ENCODE measurements at regions not wholly inside any gene's neighbourhood (a gene's known extent, or its start where the extent isn't known, plus 50 kb on each side); places are given as distances from the start of the nearest gene placed in this dataset.
"Not testable (repeated sequence)": the region's sequence is repeated elsewhere in the genome, so short reads cannot be mapped to it uniquely, and the experiment has no call there.

DNA sequence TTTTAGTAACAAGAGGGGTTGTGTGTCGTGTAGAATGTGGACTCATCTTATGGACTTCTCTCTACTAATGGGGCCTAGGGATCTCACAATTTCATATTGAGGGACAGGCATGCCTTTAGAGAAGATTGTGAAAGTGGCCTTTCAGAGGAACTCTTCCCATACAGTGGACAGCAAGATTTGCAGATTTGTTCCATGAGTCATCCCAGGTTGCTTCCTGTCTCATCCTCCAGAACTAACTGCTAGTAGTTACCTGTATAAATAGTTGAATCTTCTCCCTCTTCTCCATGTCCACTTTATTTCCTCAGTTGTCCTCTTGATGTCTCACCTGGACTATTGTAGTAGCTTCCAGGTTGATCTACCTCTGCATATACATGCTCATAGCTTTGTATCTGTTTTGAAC, 997.5 kb upstream of the CTNND2 start:
- FAIRE-seq, result no peak

DNA sequence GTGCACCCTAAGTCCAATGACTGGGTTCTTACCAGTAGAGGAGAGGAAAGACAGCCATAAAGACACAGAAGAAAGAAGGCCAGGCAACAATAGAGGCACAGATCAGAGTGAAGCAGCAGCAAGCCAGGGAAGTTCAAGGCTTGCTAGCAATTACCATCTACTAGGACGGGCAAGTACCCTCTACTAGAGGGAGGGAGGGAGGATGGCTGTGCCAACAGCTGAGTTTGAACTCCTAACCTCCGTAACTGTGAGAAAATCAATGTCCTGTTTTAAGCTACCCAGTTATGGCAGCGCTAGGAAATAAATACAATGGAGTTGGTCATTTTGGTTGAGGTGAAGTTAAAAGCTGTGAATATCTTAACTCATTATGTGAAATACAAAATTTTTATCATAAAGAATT, 991.8 kb upstream of the CTNND2 start:
- no peak for DNase-seq (ENCODE audit: low spot score)
- no peak for FAIRE-seq

More for the DNA sequence above, 997.5 kb upstream of the CTNND2 start:
- peak; percentile 12 for DNase-seq (ENCODE audit: low spot score)

DNA sequence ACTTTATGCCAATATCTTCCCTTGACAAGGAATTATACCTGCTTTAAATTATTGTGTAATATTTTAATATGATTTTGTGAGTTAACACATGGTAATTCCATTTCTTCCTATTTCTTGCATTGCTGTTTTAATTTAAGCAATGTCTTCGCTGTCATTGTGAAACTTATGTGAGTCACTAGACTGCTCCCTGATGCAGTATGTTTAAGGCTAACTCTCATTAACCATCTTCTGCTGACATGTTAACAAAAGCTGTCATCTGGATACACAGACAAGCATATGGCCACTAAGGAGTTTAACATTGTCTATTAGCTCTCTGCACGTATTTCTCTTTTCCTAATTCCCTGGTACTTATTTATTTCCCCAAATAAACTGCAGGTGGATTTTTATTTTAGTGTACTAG, 980.8 kb upstream of the CTNND2 start:
- DNase-seq (ENCODE audit: low spot score), result no peak
- no peak for FAIRE-seq

DNA sequence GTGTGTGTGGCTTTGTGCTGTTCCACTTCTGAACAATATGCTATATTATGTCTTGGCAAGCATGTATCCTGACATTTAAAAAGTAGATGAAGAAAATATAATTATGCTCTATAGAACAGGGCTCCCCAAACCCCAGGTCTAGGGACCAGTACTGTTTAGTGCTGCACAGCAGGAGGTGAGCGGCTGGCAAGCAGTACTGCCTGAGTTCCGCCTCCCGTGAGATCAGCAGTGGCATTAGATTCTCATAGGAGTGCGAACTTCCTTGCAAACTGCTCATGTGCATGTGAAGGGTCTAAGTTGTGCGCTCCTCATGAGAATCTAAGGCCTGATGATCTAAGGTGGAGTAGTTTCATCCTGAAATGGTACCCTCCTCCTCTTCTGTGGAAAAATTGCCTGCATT, 979.1 kb upstream of the CTNND2 start:
- DNase-seq (ENCODE audit: low spot score) (no peak), FAIRE-seq (no peak)

DNA sequence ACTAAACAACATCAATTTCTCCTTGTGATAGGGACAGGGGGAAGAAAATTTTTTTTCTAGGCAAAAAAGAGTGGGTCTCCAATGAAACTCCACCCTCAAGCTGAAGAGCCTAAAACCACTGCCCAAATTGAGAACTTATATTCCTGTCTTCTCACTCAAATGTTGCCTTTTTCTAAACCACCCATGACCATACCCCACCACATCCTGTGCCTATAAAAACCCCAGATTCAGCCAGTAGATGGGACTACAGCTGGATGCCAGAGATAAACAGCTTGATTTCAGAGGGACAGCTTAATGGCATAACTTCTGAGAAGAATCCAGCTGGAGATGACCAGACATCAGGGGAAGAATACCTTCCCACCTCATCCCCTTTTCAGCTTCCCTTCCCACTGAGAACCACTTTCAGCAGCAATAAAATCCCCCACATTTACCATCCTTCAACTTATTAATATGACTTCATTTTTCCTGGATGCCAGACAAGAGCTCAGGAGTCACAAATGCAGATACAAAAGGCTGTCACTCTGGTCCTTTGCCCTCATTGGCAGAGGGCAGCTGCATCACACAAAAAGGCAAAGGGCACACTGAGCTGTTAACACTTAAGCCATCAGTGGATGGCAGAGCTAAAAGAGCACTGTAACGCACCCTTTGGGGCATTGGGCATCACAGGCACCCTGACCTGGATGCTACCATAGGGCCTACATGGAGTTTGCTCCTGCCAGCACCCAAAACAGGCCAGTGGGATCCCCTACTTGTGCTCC, 972.5 kb upstream of the CTNND2 start:
- FAIRE-seq, result no peak
- DNase-seq (ENCODE audit: low spot score), result no peak

DNA sequence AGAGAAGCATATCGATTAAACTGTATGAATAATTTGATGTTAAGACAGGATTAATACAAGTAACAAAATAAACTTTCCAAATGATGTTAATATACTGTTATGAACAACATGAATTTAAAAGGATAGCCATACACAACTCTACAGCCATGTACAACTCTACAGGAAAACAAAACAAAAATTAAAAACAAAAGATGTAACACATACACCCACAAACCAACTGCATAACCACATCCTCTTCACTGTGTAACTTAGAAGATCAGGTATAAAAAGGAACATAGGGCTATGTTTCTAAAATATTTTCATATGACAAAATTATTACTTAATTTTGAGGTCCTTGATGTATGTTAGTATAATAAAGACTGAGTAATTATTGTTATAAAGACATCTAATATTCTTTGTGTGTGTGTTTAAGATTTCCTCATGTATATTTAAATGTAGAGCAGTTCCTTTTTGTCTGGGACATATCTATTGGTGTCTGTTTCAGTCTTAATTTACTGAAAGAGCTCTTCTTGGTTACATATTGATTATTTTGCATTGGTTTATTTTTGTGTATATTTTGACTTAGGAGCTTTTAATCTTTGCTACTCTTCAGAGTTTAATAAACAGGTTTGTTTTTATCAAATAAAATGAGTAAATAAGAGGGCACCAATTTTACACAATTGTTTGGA, 966.8 kb upstream of the CTNND2 start:
- FAIRE-seq (no peak), DNase-seq (ENCODE audit: low spot score) (no peak)

DNA sequence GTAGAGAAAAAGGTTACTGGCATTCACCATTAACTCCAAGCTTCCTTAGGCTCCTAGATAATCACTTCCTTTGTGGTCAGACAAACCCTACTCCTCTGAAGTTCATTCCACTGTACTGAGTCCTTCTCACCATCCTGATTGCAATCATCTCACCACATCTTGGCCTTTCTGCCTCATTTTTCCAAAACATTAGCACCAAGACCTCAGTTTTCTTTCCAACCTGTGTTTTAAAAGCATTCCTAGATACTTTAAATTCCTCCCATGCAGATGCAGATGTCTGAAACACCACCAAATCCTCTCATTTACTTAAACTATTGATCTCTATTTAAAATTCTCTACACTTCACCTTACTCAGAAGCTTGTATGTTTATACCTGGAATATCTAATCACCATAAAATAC, 961.3 kb upstream of the CTNND2 start:
- peak; percentile 14 for DNase-seq (ENCODE audit: low spot score)
- FAIRE-seq, result no peak

DNA sequence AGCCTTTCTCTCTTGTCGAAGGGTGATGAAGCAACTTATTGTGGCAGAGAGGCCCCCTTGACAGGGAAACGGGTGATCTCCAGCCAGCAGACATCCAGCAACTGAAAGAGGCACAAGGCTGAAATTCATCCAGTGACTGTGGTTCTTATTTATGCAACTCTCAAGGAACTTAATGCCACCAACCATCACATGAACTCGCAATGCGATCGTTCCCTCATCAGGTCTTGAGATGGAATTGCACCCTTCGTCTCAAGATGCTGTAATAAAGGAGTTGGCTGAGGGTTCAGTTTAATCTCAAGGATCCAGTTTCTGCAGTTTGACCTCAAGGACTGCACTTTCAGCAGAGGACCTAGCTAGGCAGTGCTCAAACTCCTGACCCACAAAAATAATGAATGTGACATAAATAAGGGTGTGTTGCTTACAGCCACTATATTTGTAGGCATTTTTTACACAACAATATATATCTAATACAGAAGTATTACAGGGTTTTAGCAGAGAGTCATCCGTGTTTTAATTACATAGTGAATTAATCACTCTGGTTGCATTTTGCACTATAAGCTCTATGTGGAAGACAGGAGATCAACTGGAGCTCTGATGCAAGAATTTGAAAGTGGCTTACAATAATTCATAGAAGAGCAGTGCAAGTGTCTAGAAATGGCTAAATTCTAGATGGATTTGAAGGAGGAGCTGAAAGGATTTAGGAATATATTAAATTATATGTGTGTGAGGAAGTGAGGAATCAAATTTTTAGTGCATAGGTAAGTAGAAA, 957.8 kb upstream of the CTNND2 start:
- no peak for DNase-seq (ENCODE audit: low spot score)
- FAIRE-seq, result no peak

DNA sequence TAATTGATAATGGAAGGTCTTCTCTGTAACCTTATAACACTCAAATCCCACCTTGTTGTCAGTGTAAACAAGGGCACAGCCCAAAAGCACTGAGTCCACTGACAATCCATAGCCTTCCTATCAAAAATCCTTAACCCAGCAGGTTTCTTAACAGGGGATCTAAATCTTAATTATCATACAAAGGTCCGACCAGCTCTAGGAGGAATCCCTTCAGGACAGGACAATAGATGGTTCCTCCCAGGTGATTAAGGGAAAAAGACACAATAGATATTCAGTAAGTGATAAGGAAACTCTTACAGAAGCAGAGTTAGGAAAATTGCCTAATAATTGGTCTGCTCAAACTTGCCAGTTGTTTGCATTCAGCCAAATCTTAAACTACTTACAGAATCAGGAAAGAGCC, 951.9 kb upstream of the CTNND2 start:
- not testable (repeated sequence) for FAIRE-seq; DNase-seq (ENCODE audit: low spot score)

DNA sequence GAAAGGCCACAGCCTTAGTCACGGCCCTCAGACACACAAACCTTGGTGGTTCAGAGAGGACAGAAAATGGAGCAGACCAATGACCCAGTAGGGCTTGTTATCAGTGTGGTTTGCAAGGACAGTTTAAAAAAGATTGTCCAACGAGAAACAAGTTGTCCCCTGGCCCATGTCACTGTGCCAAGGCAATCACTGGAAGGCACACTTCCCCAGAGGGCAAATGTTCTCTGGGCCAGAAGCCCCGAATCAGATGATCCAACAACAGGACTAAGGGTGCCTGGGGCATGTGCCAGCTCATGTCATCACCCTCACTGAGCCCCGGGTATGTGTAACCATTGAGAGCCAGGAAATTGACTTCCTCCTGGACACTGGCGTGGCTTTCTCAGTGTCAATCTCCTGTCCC, 950.1 kb upstream of the CTNND2 start:
- FAIRE-seq (no peak), DNase-seq (ENCODE audit: low spot score) (no peak)

DNA sequence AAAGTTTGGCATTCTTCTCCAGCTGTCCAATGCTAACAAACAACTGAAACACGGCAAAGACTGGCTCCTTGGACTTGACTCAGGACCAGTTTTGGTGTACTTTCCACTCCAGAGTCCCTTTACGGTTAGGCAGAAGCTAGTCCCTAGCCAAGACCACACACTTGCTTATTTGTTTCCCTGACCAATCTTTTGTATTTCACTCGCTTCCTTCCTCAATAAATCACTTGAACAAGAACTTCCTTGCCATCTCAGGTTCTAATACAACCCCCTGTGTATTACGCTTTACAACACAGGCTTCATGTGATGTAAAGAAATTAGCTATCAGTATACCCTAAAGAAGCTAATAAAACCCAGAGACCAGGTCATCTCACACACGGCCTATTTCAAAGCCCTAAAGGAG, 947.5 kb upstream of the CTNND2 start:
- no peak for DNase-seq (ENCODE audit: low spot score)
- no peak for FAIRE-seq

DNA sequence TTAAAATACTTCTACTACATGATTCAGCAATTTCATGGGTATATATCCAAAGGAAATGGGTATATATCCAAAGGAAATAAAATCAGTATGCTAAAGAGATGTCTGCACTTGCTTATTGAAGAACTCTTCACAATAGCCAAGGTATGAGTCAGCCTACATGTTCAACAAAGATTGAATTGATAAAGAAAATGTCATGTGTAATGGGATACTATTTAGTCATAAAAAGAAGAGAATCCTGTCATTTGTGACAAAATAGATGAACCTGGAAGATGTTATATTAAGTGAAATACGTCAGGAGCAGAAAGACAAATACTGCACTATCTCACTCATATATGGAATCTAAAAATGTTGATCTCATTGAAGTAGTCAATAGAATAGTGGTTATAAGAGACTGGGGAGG, 944.5 kb upstream of the CTNND2 start:
- FAIRE-seq, result no peak
- DNase-seq (ENCODE audit: low spot score), result no peak

DNA sequence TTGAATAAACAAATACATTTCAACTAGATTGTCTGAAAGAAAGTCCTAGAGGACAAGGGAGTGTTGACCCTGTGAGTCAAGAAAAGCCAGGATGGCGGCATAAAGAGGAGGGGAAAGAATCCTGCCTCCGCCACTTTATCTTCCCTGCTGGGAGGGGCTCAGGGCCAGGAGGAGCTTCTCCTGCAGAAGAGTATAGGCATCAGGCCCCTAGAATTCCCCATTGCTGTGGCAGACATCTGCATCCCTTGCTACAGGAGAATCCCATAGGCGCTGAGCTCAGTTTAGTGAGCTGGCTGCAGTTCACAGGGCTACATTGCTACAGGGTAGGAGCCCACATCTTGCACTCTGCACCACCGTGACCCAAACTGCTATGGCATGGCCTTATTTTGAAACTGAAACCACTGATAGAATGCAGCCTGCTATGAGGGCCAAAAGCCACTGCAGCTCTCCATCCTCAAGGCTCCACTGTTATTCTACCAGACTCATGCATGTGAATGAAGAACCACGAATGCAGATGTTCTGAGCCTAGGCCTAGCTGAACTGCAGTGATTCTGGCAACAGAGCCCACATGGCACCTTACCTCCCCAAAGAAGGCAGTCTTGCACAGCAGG, 941.4 kb upstream of the CTNND2 start:
- no peak for DNase-seq (ENCODE audit: low spot score)
- no peak for FAIRE-seq

DNA sequence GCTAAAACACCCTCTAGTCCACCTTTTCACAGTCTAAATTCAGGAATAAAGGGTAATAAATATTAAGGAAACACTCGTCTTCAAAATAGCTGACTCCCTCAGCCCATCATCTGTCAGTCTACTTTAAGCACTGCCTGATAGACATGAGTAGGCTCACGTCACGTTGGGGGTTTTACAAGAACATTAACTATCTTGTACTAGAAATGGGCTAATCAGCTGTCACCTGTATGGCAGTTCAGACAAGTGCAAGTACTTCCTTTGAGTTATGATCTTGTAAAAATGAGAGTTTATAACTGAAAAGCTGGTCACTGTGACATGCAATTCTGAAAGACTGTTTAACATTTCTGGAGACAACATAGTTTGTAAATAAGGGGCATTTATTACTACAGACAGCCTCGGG, 936.7 kb upstream of the CTNND2 start:
- DNase-seq (ENCODE audit: low spot score) (no peak), FAIRE-seq (no peak)

DNA sequence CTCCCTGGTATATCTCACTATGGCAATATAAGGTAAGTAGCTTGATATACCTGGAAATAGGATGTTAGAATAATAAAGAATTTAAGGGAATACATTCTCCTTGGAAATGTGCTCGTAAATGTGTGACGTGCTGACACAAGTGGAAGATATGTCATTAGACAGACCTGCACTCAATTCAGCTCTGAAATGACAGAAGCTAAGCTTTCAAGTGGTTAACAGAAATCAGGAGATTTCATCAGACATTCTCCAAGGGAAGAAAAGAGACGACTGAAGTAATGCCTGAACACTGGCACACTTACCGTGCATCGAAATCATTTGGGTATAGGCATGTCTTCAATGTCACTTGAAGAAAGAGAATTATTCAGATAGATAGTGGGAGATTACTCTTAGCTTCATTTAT, 933.3 kb upstream of the CTNND2 start:
- DNase-seq (ENCODE audit: low spot score) (no peak), FAIRE-seq (no peak)

DNA sequence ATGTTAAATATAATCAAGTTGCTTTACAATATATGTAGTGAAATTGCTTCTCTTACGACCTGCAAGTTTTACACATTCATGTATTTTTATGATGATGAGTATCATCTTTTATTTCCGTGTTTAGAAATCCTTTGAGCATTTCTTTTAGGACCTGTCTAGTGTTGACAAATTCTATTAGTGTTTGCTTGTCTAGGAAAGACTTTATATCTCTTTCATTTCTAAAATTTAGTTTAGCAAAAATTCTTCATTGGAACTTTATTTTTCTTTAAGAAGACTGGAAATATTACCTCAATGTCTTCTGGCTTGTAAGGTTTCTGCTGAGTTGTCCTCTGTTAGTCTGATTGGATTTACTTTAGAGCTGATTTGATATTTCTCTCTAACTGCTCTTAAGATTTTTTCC, 920.9 kb upstream of the CTNND2 start:
- DNase-seq (ENCODE audit: low spot score) (no peak), FAIRE-seq (no peak)

DNA sequence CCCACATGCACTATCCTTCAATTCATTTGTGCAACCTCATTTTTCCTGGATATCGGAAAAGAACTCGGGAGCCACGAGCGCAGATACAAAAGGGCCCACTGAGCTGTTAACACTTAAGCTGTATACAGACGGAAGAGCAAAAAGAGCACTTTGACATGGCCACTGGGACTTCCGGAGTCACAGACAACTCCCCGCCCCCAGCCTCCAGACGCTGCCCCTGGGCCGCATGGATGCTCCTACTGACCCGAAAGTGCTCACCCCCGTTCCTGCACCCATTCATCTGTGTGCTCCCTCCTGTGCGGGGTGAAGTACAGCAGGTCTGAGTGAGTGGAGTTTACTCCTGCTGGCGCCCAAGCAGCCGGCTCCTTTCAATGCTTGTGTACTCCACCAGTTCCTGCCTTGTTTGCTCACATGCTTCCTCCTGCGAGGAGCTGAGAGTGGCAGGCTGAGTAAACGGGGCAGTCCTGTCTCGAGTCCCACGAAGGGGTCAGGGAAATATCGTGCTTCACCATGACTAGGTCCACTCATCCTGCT, 901.0 kb upstream of the CTNND2 start:
- no peak for DNase-seq (ENCODE audit: low spot score)
- no peak for FAIRE-seq

DNA sequence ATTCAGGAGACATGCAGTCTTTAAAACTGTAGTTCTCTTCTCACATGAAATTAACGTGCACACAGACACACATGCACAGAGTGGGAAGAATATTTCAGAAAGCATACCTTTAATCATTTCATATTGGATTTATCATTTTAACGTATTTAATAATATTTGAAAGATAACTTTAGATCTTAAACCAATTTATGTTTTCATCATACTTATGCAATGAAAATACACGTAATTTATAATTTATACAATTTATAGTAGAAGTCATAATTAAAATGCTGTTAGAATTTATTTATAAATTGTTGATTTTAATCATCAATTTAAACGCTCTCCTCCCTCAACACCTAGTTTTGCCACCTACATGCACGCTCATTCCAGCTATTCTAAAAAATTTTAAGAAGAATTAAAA, 894.9 kb upstream of the CTNND2 start:
- DNase-seq (ENCODE audit: low spot score), result no peak
- no peak for FAIRE-seq

DNA sequence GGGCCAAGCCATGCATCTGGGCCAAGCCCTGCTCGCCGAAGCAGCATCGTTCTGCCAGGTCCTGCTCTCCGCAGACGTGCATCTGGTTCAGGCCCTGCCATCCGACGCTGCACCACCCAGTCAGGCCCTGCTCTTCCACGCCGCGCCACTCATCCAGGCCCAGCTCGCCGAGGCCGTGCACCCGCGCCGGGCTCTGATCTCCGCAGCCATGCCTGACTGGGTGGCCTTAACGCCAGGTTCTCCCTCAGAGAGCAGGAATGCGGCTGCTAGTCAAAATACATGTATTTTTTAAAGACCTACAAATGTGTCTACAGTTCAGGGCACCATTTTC, 891.1 kb upstream of the CTNND2 start:
- FAIRE-seq, result no peak
- DNase-seq (ENCODE audit: low spot score), result no peak

DNA sequence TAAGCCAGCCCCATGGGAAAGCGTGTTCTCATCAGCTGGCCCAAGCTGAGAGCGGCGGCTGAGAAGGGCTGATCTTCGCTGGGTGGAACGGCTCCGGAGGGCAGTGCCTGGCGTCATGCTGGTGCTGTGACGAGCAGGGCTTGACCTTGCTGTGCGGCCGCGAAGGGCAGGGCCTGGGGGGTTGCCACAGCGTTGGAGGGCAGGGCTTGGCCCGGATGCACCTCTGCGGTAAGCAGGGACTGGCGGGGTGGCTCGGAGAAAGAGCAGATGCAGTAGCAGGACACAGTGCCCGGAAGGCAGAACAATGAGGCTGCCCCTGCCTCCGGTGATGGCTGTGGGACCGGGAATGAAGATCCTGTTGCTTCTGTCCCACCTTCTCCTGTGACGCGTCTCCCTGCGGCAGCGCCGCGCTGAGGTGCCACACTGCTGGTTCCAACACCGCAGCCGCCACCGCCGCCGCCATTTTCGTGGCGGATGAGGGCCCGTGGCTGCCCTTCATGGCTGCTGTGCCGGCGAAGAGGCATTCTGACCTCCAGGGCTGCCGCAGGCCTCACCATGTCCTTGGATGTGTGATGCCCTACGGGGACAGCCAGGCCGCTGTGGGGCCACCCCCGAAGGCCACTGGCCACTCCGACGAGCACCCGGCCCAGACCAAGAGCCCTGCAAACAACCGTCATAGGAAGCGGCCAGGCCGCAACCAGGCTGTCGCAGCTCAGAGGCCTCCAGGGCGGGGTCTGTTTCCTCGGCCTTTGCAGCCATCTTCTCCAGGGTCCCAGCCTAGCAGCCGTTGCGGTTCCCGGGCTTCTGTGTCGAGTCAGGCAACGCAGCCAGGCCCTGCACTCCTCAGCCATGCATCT, 890.5 kb upstream of the CTNND2 start:
- no peak for FAIRE-seq

DNA sequence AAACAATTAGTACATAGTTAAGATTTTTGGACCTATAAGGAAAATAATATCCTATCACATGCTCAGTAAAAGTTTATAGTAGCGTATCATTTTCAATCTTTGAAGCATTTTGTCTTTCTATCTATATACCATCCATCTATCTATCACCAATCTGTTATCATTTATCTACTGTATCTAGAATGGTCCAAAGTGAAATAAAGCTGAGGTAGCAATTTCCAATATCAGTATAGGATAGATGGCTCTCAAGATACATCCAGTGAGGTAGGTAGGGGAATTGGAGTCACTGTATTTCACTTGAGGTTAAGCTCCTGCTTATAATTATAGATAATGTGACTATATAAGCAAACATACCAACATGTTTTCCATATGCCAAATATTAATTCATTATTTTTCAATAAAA, 889.1 kb upstream of the CTNND2 start:
- FAIRE-seq (no peak), DNase-seq (ENCODE audit: low spot score) (no peak)

More for the DNA sequence above, 890.5 kb upstream of the CTNND2 start:
- DNase-seq (ENCODE audit: low spot score), result no peak

All from urothelium cell line (cell line).